H54 (cell line): ENCODE measurements at regions not wholly inside any gene's neighbourhood (a gene's known extent, or its start where the extent isn't known, plus 50 kb on each side); places are given as distances from the start of the nearest gene placed in this dataset.

Experiments
- DNase-seq: peaks from one replicate; pipeline ENCODE4 v3.0.0; 2011; ENCODE audit warnings: low spot score, mixed read lengths; ENCODE audit not compliant: insufficient read length
- FAIRE-seq: peaks from 3 replicates; lab custom pipeline; 2011; peaks lifted over from hg19 to GRCh38; lab: Jason Lieb, UNC
- POLR2A ChIP-seq: IDR thresholded peaks from 2 replicates; pipeline ENCODE4 v1.6.1; 2011; ENCODE audit warnings: low read depth, mild to moderate bottlenecking, low read length

- TF ChIP-seq POLR2A = no peak
- no peak for DNase-seq
- no peak for FAIRE-seq
Observed at GRCh38 chr10:85510682-85511081, 855.9 kb downstream of the GRID1 start.

GRCh38 chr10:85513436-85513835, 853.2 kb downstream of the GRID1 start:
- DNase-seq (no peak), FAIRE-seq (no peak)
- no peak for TF ChIP-seq POLR2A

GRCh38 chr10:85515316-85515715, 851.3 kb downstream of the GRID1 start:
- DNase-seq (no peak), FAIRE-seq (no peak)
- no peak for TF ChIP-seq POLR2A

GRCh38 chr10:85524001-85524666, 842.5 kb downstream of the GRID1 start:
- no peak for TF ChIP-seq POLR2A
- DNase-seq (no peak), FAIRE-seq (no peak)

- DNase-seq = no peak
Observed at GRCh38 chr10:85527616-85528317, 838.8 kb downstream of the GRID1 start.

GRCh38 chr10:85528318-85528652, 838.3 kb downstream of the GRID1 start:
- DNase-seq = no peak
- no peak for FAIRE-seq
- no peak for TF ChIP-seq POLR2A

More at GRCh38 chr10:85527616-85528317, 838.8 kb downstream of the GRID1 start:
- no peak for TF ChIP-seq POLR2A
- FAIRE-seq = no peak

GRCh38 chr10:85531706-85532105, 834.9 kb downstream of the GRID1 start:
- FAIRE-seq = no peak
- TF ChIP-seq POLR2A = no peak

GRCh38 chr10:85532773-85533172, 833.8 kb downstream of the GRID1 start:
- DNase-seq (no peak), FAIRE-seq (no peak)
- TF ChIP-seq POLR2A = no peak

More at GRCh38 chr10:85531706-85532105, 834.9 kb downstream of the GRID1 start:
- DNase-seq = no peak

GRCh38 chr10:85535926-85536325, 830.7 kb downstream of the GRID1 start:
- no peak for FAIRE-seq
- DNase-seq = no peak

GRCh38 chr10:85537561-85537960, 829.0 kb downstream of the GRID1 start:
- TF ChIP-seq POLR2A = no peak
- no peak for FAIRE-seq
- no peak for DNase-seq

More at GRCh38 chr10:85535926-85536325, 830.7 kb downstream of the GRID1 start:
- TF ChIP-seq POLR2A = no peak

- TF ChIP-seq POLR2A = no peak
- FAIRE-seq (no peak), DNase-seq (no peak)
Observed at GRCh38 chr10:85538601-85539000, 828.0 kb downstream of the GRID1 start.

GRCh38 chr10:85542152-85542551, 824.4 kb downstream of the GRID1 start:
- FAIRE-seq (no peak), DNase-seq (no peak)
- no peak for TF ChIP-seq POLR2A

- FAIRE-seq (no peak), DNase-seq (no peak)
- no peak for TF ChIP-seq POLR2A
Observed at GRCh38 chr10:85542936-85543730, 823.5 kb downstream of the GRID1 start.

GRCh38 chr10:85544956-85545355, 821.6 kb downstream of the GRID1 start:
- DNase-seq (no peak), FAIRE-seq (no peak)
- no peak for TF ChIP-seq POLR2A

GRCh38 chr10:85545874-85546273, 820.7 kb downstream of the GRID1 start:
- DNase-seq (no peak), FAIRE-seq (no peak)
- TF ChIP-seq POLR2A = no peak
